ENCODE measurements at regions not wholly inside any gene's neighbourhood (a gene's known extent, or its start where the extent isn't known, plus 50 kb on each side); places are given as distances from the start of the nearest gene placed in this dataset.
A peak's percentile ranks its signal among the peaks of the same experiment; 100 is the strongest.
"Not testable (repeated sequence)": the region's sequence is repeated elsewhere in the genome, so short reads cannot be mapped to it uniquely, and the experiment has no call there.

DNA sequence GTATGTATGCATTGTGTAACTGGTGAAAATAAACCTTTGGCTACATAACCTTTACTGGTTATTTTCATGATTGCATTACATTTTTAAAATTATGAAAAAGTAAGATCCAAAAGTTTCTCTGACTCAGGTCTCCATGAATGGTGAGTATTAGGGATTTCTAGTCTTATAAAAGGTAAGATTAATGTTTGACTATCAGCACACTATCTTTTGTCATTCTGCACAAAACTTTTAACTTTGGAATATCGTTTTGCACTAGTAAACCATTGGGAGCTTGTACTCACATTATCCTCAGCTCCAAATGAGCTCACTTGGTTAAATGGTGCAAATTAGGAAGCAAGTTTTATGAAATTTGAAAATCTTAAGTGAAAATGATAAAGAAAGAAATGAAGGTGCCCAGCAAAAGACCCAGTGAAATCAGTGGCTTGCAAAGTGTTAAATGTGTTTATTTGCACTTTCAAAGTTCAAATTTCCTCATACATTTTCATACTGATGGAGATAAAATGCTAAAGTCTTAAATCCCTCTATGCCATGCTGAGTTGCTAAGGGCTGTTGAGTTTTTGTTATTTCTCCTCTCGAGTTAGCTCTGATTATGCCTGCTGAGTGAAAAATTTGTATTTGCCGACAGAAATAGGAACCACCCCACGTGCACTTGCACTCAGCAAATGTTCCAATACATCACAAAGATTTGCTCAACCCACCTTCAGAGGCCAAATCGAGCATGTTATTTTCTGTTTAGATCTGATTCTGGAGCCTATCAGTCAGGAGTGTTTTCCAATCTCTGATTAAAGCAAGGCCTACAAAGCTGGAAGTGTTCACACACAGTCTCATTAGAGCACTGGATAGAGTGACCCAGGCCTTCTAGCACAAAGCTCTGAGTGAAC is 885.7 kb downstream of the NR2F1-AS1 start:
- TF ChIP-seq, protein P1, sequence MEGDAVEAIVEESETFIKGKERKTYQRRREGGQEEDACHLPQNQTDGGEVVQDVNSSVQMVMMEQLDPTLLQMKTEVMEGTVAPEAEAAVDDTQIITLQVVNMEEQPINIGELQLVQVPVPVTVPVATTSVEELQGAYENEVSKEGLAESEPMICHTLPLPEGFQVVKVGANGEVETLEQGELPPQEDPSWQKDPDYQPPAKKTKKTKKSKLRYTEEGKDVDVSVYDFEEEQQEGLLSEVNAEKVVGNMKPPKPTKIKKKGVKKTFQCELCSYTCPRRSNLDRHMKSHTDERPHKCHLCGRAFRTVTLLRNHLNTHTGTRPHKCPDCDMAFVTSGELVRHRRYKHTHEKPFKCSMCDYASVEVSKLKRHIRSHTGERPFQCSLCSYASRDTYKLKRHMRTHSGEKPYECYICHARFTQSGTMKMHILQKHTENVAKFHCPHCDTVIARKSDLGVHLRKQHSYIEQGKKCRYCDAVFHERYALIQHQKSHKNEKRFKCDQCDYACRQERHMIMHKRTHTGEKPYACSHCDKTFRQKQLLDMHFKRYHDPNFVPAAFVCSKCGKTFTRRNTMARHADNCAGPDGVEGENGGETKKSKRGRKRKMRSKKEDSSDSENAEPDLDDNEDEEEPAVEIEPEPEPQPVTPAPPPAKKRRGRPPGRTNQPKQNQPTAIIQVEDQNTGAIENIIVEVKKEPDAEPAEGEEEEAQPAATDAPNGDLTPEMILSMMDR (IDR thresholded peaks at IDR 0.05) = no peak
- Histone ChIP-seq H3K27ac (no peak overlapping the region), H3K4me1 (no peaks in the 10 kb centered on the region), H3K9me3 (no peaks in the 10 kb centered on the region), H3K4me3 (no peak overlapping the region), H3K27me3 (no peaks in the 10 kb centered on the region), H3K36me3 (no peaks in the 10 kb centered on the region)
- intact Hi-C loops (cut with DNase I) = no loop called here
- WGBS, 2 donors = 54 to 63% methylated on average over 5 of the region's 5 CpGs
- no peak for DNase-seq
- ATAC-seq = no peak

DNA sequence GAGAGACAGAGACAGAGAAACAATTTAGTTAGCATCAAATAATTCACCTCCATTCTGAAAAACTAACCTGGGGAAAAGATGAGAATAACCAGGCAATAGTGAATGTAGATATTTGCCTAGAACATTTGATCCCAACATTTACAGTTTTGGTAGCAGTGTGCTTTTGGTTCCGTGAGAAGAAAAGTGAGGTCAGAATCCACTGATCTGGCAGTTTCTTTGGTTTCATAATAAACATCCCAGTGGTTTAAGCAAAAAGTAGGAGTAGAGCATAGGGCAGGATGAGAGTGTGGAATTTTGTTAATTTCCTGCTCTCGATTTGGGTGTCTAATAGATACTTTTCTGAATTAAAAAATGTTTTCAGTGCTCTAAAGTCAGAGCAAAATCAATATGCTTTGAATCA is 887.0 kb downstream of the NR2F1-AS1 start:
- Histone ChIP-seq H3K4me1 (no peaks in the 10 kb centered on the region), H3K36me3 (no peaks in the 10 kb centered on the region), H3K27ac (no peak overlapping the region), H3K27me3 (no peaks in the 10 kb centered on the region), H3K9me3 (no peaks in the 10 kb centered on the region), H3K4me3 (no peak overlapping the region)
- 74 to 83% methylated on average over 2 of the region's 2 CpGs for WGBS, 2 donors
- ATAC-seq (no peak), DNase-seq (no peak)
- intact Hi-C loops (cut with DNase I) = no loop called here
- TF ChIP-seq, protein P1 (IDR thresholded peaks at IDR 0.05) = no peak

DNA sequence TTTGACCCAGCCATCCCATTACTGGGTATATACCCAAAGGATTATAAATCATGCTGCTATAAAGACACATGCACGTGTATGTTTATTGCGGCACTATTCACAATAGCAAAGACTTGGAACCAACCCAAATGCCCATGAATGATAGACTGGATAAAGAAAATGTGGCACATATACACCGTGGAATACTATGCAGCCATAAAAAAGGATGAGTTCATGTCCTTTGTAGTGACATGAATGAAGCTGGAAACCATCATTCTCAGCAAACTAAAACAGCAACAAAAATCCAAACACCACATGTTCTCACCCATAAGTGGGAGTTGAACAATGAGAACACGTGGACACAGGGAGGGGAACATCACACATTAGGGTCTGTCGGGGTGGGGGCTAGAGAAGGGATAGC is 889.1 kb downstream of the NR2F1-AS1 start:
- ATAC-seq; H3K4me1 ChIP-seq; intact Hi-C loops (cut with DNase I); H3K4me3 ChIP-seq; H3K9me3 ChIP-seq; H3K27ac ChIP-seq; H3K36me3 ChIP-seq; DNase-seq; H3K27me3 ChIP-seq: not testable (repeated sequence)
- 93 to 94% methylated on average over 5 of the region's 5 CpGs for WGBS, 2 donors

DNA sequence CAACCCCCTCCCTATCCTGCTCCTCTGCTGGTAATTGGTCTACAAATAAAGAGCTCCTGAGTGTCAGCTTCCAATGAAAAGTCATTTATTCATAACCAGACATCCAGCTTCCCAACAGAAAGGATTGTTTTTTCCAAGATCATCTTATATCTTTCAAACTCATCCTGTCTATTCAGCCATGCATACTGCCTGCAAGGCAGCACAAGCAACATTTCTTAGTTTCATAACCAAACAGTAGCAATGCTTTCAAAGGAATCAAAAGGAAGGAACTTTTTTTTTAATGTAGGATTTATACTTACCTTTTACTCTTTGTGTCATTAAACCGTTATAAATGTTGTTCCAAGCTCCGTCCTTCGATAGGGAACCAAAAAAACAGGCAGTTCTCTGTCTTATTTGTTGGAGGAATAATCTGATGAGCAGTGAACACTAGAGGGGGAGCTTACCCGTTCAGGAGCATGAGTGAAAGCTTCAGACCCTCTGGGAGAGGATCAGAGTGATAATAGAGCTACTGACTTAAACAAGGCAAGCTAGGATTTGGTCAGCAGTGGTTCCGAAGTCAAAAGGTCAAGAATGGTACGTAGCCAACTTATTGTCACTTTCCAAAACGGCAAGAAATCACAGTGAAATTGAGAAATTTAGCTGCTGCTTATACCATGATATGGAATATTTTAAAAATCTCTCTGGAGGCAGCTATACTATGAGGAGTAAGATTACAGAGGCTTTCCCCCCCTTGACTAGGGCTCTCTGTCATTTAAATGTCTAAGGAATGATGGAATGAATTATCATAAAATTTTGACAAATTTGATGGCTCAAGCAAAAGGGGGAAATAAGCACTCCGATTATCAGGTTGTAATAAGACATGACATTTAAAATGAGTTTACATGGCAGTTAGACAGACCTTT is 892.9 kb downstream of the NR2F1-AS1 start:
- Histone ChIP-seq H3K4me3 (no peak overlapping the region), H3K27me3 (no peaks in the 10 kb centered on the region), H3K36me3 (no peaks in the 10 kb centered on the region), H3K27ac (no peak overlapping the region), H3K9me3 (peaks cover 0 to 9% (median 0%) of the 10 kb centered on the region in 11 donors), H3K4me1 (no peaks in the 10 kb centered on the region)
- ATAC-seq (no peak), DNase-seq (no peak)
- intact Hi-C loops (cut with DNase I) = no loop called here
- TF ChIP-seq, protein P1 (IDR thresholded peaks at IDR 0.05) = peak in 4 of 9 donors; percentile 22 to 35 (median 30)
- WGBS, 2 donors = 37% methylated on average over 8 of the region's 8 CpGs

Measured in heart right ventricle (tissue), 16 donors.